BLaER1 (cell line): ENCODE measurements at regions not wholly inside any gene's neighbourhood (a gene's known extent, or its start where the extent isn't known, plus 50 kb on each side); places are given as distances from the start of the nearest gene placed in this dataset.

ENCODE experiments used
- H3K27ac ChIP-seq: shearing (Covaris generic); formaldehyde crosslinking; 2 replicates; pipeline ENCODE4 v1.8.1; 2022
- H3K27me3 ChIP-seq: shearing (Covaris generic); formaldehyde crosslinking; 2 replicates; pipeline ENCODE4 v1.8.1; 2022
- H3K36me3 ChIP-seq: shearing (Covaris generic); formaldehyde crosslinking; 2 replicates; pipeline ENCODE4 v1.8.1; 2022
- H3K4me1 ChIP-seq: shearing (Covaris generic); formaldehyde crosslinking; 2 replicates; pipeline ENCODE4 v1.8.1; 2022
- H3K4me2 ChIP-seq: shearing (Covaris generic); formaldehyde crosslinking; 2 replicates; pipeline ENCODE4 v1.8.1; 2022
- H3K4me3 ChIP-seq: shearing (Covaris generic); formaldehyde crosslinking; 2 replicates; pipeline ENCODE4 v1.8.1; 2022
- H3K9ac ChIP-seq: shearing (Covaris generic); formaldehyde crosslinking; 2 replicates; pipeline ENCODE4 v1.8.1; 2022
- H3K9me3 ChIP-seq: shearing (Covaris generic); formaldehyde crosslinking; 2 replicates; pipeline ENCODE4 v1.8.1; 2022
- H4K20me1 ChIP-seq: shearing (Covaris generic); formaldehyde crosslinking; 2 replicates; pipeline ENCODE4 v1.8.1; 2022
- Cebpa-rat ChIP-seq: shearing (Covaris generic); IDR thresholded peaks from 2 replicates; pipeline ENCODE4 v1.8.1; 2022

GRCh38 chr15:39320886-39321285, 260.0 kb upstream of the THBS1 start:
- Histone ChIP-seq H3K4me3 (no peak overlapping the region), H3K4me1 (no peaks in the 10 kb centered on the region), H3K4me2 (no peak overlapping the region), H3K9me3 (peaks cover 6% of the 10 kb centered on the region; the same call in 1 of the 2 replicates), H3K27me3 (no peaks in the 10 kb centered on the region), H3K36me3 (no peaks in the 10 kb centered on the region), H4K20me1 (no peaks in the 10 kb centered on the region), H3K27ac (no peak overlapping the region), H3K9ac (no peak overlapping the region)
- TF ChIP-seq Cebpa-rat: no peak

GRCh38 chr15:39321977-39322376, 258.9 kb upstream of the THBS1 start:
- no peaks in the 10 kb centered on the region for H3K4me1 ChIP-seq
- TF ChIP-seq Cebpa-rat: no peak
- no peak overlapping the region for H3K4me2 ChIP-seq
- H3K27me3 ChIP-seq: no peaks in the 10 kb centered on the region
- no peak overlapping the region for H3K27ac ChIP-seq
- H3K9ac ChIP-seq: no peak overlapping the region
- no peak overlapping the region for H3K4me3 ChIP-seq
- no peaks in the 10 kb centered on the region for H4K20me1 ChIP-seq
- peaks cover 6% of the 10 kb centered on the region; the same call in 1 of the 2 replicates for H3K9me3 ChIP-seq
- H3K36me3 ChIP-seq: no peaks in the 10 kb centered on the region

GRCh38 chr15:39323157-39323556, 257.7 kb upstream of the THBS1 start:
- Histone ChIP-seq H3K36me3 (no peaks in the 10 kb centered on the region), H3K4me2 (no peak overlapping the region), H3K4me3 (no peak overlapping the region), H3K4me1 (no peaks in the 10 kb centered on the region), H3K27me3 (no peaks in the 10 kb centered on the region), H3K27ac (no peak overlapping the region), H4K20me1 (no peaks in the 10 kb centered on the region), H3K9me3 (peaks cover 6% of the 10 kb centered on the region; the same call in 1 of the 2 replicates), H3K9ac (no peak overlapping the region)
- no peak for TF ChIP-seq Cebpa-rat

- Histone ChIP-seq H3K36me3 (no peaks in the 10 kb centered on the region), H3K9me3 (peaks cover 6% of the 10 kb centered on the region; the same call in 1 of the 2 replicates), H3K4me2 (no peak overlapping the region), H3K27me3 (no peaks in the 10 kb centered on the region), H3K4me1 (no peaks in the 10 kb centered on the region), H3K9ac (no peak overlapping the region), H3K27ac (no peak overlapping the region), H3K4me3 (no peak overlapping the region), H4K20me1 (no peaks in the 10 kb centered on the region)
- TF ChIP-seq Cebpa-rat: no peak
Observed at GRCh38 chr15:39323706-39324105, 257.2 kb upstream of the THBS1 start.

- no peaks in the 10 kb centered on the region for H3K36me3 ChIP-seq
- no peaks in the 10 kb centered on the region for H3K27me3 ChIP-seq
- TF ChIP-seq Cebpa-rat: no peak
- no peaks in the 10 kb centered on the region for H4K20me1 ChIP-seq
- no peaks in the 10 kb centered on the region for H3K4me1 ChIP-seq
- no peaks in the 10 kb centered on the region for H3K9me3 ChIP-seq
- no peak overlapping the region for H3K4me2 ChIP-seq
- no peak overlapping the region for H3K9ac ChIP-seq
- H3K4me3 ChIP-seq: no peak overlapping the region
- H3K27ac ChIP-seq: no peak overlapping the region
Observed at GRCh38 chr15:39326306-39326975, 254.4 kb upstream of the THBS1 start.

GRCh38 chr15:39327005-39327730, 253.7 kb upstream of the THBS1 start:
- Histone ChIP-seq H3K27ac (no peak overlapping the region), H3K36me3 (no peaks in the 10 kb centered on the region), H4K20me1 (no peaks in the 10 kb centered on the region), H3K9ac (no peak overlapping the region), H3K9me3 (no peaks in the 10 kb centered on the region), H3K27me3 (no peaks in the 10 kb centered on the region), H3K4me1 (no peaks in the 10 kb centered on the region), H3K4me2 (no peak overlapping the region), H3K4me3 (no peak overlapping the region)
- TF ChIP-seq Cebpa-rat: no peak

- H3K4me1 ChIP-seq: no peaks in the 10 kb centered on the region
- no peak overlapping the region for H3K27ac ChIP-seq
- H3K9me3 ChIP-seq: no peaks in the 10 kb centered on the region
- no peaks in the 10 kb centered on the region for H4K20me1 ChIP-seq
- no peak overlapping the region for H3K9ac ChIP-seq
- no peak for TF ChIP-seq Cebpa-rat
- no peak overlapping the region for H3K4me3 ChIP-seq
- H3K27me3 ChIP-seq: no peaks in the 10 kb centered on the region
- H3K36me3 ChIP-seq: no peaks in the 10 kb centered on the region
- H3K4me2 ChIP-seq: no peak overlapping the region
Observed at GRCh38 chr15:39330061-39330460, 250.8 kb upstream of the THBS1 start.

- TF ChIP-seq Cebpa-rat: no peak
- Histone ChIP-seq H3K36me3 (no peaks in the 10 kb centered on the region), H3K4me2 (no peak overlapping the region), H3K27ac (no peak overlapping the region), H3K4me3 (no peak overlapping the region), H3K9me3 (no peaks in the 10 kb centered on the region), H3K27me3 (no peaks in the 10 kb centered on the region), H3K4me1 (no peaks in the 10 kb centered on the region), H3K9ac (no peak overlapping the region), H4K20me1 (no peaks in the 10 kb centered on the region)
Observed at GRCh38 chr15:39331584-39331983, 249.3 kb upstream of the THBS1 start.

GRCh38 chr15:39332846-39333245, 248.0 kb upstream of the THBS1 start:
- Histone ChIP-seq H3K27me3 (no peaks in the 10 kb centered on the region), H3K9me3 (no peaks in the 10 kb centered on the region), H3K4me1 (no peaks in the 10 kb centered on the region), H3K4me2 (no peak overlapping the region), H3K4me3 (no peak overlapping the region), H4K20me1 (no peaks in the 10 kb centered on the region), H3K27ac (no peak overlapping the region), H3K9ac (no peak overlapping the region), H3K36me3 (no peaks in the 10 kb centered on the region)
- no peak for TF ChIP-seq Cebpa-rat

GRCh38 chr15:39333393-39333792, 247.5 kb upstream of the THBS1 start:
- H3K27me3 ChIP-seq: no peaks in the 10 kb centered on the region
- no peaks in the 10 kb centered on the region for H3K9me3 ChIP-seq
- no peak for TF ChIP-seq Cebpa-rat
- H4K20me1 ChIP-seq: no peaks in the 10 kb centered on the region
- H3K4me3 ChIP-seq: no peak overlapping the region
- no peak overlapping the region for H3K9ac ChIP-seq
- H3K4me1 ChIP-seq: no peaks in the 10 kb centered on the region
- no peaks in the 10 kb centered on the region for H3K36me3 ChIP-seq
- no peak overlapping the region for H3K4me2 ChIP-seq
- no peak overlapping the region for H3K27ac ChIP-seq
